ENCODE measurements at regions not wholly inside any gene's neighbourhood (a gene's known extent, or its start where the extent isn't known, plus 50 kb on each side); places are given as distances from the start of the nearest gene placed in this dataset.

GRCh38 chrX:95071052-95071451 lies 1397.0 kb downstream of the FAM133A start:
- WGBS, 2 donors, result 100% methylated on average over 1 of the region's 1 CpG; no CpG with 5 or more reads in 1 of the 2 donors
- Histone ChIP-seq H3K27me3 (no peaks in the 10 kb centered on the region), H3K36me3 (ENCODE audit: low read depth, missing control alignments) (no peaks in the 10 kb centered on the region), H3K4me1 (no peaks in the 10 kb centered on the region), H3K27ac (no peak overlapping the region), H3K9me3 (no peaks in the 10 kb centered on the region), H3K4me3 (no peak overlapping the region)
- intact Hi-C loops (cut with DNase I; ENCODE audit: low total_unique reads), result no loop called here
- TF ChIP-seq POLR2A (IDR thresholded peaks at IDR 0.05), result no peak
- TF ChIP-seq, protein P1, sequence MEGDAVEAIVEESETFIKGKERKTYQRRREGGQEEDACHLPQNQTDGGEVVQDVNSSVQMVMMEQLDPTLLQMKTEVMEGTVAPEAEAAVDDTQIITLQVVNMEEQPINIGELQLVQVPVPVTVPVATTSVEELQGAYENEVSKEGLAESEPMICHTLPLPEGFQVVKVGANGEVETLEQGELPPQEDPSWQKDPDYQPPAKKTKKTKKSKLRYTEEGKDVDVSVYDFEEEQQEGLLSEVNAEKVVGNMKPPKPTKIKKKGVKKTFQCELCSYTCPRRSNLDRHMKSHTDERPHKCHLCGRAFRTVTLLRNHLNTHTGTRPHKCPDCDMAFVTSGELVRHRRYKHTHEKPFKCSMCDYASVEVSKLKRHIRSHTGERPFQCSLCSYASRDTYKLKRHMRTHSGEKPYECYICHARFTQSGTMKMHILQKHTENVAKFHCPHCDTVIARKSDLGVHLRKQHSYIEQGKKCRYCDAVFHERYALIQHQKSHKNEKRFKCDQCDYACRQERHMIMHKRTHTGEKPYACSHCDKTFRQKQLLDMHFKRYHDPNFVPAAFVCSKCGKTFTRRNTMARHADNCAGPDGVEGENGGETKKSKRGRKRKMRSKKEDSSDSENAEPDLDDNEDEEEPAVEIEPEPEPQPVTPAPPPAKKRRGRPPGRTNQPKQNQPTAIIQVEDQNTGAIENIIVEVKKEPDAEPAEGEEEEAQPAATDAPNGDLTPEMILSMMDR (IDR thresholded peaks at IDR 0.05), result no peak
- no peak for DNase-seq

- TF ChIP-seq POLR2A (IDR thresholded peaks at IDR 0.05), result no peak
- TF ChIP-seq, protein P1 (IDR thresholded peaks at IDR 0.05), result no peak
- intact Hi-C loops (cut with DNase I; ENCODE audit: low total_unique reads), result no loop called here
- no peak overlapping the region for H3K27ac ChIP-seq
- no peaks in the 10 kb centered on the region for H3K4me1 ChIP-seq
- H3K4me3 ChIP-seq, result no peak overlapping the region
- WGBS, 2 donors, result 66 to 73% methylated on average over 2 to 5 of the region's 5 CpGs
- H3K9me3 ChIP-seq, result no peaks in the 10 kb centered on the region
- DNase-seq, result no peak
- no peaks in the 10 kb centered on the region for H3K27me3 ChIP-seq
- H3K36me3 ChIP-seq (ENCODE audit: low read depth, missing control alignments), result no peaks in the 10 kb centered on the region
Observed at GRCh38 chrX:95071621-95072020, 1397.6 kb downstream of the FAM133A start.

DNA sequence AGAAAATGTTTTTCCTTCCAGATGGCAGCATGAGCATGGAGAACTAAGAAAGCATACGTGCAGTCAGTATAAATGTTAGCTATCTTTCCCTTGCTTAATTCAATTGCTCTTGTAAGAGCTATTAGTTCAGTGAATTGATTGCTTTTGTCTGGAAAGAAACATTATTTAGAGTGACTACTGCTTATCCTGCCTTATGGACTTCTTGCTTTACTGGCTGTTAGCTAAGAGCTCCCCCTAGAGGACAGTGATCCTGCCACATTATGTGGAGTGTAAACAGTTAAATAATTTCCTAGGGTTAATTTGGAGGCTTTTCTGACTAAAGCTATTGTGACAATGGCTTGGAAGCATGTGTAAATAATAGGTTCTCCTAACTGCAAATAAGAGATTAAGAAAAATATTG lies 1402.4 kb downstream of the FAM133A start:
- H3K9me3 ChIP-seq, result no peaks in the 10 kb centered on the region
- TF ChIP-seq, protein P1 (IDR thresholded peaks at IDR 0.05), result peak in 1 of 3 experiments; percentile 22
- TF ChIP-seq POLR2A (IDR thresholded peaks at IDR 0.05), result no peak
- no peak for DNase-seq
- no peaks in the 10 kb centered on the region for H3K4me1 ChIP-seq
- WGBS, 2 donors, result 79 to 84% methylated on average over 1 of the region's 1 CpG
- no peaks in the 10 kb centered on the region for H3K27me3 ChIP-seq
- no peak overlapping the region for H3K4me3 ChIP-seq
- intact Hi-C loops (cut with DNase I; ENCODE audit: low total_unique reads), result no loop called here
- no peaks in the 10 kb centered on the region for H3K36me3 ChIP-seq (ENCODE audit: low read depth, missing control alignments)
- H3K27ac ChIP-seq, result no peak overlapping the region

GRCh38 chrX:95101851-95102390 lies 1427.9 kb downstream of the FAM133A start:
- no peak for DNase-seq
- no peaks in the 10 kb centered on the region for H3K27me3 ChIP-seq
- H3K9me3 ChIP-seq, result no peaks in the 10 kb centered on the region
- no peak overlapping the region for H3K27ac ChIP-seq
- H3K36me3 ChIP-seq (ENCODE audit: low read depth, missing control alignments), result no peaks in the 10 kb centered on the region
- 58 to 75% methylated on average over 4 of the region's 4 CpGs for WGBS, 2 donors
- intact Hi-C loops (cut with DNase I; ENCODE audit: low total_unique reads), result no loop called here
- H3K4me1 ChIP-seq, result no peaks in the 10 kb centered on the region
- no peak for TF ChIP-seq POLR2A (IDR thresholded peaks at IDR 0.05)
- TF ChIP-seq, protein P1 (IDR thresholded peaks at IDR 0.05), result no peak
- no peak overlapping the region for H3K4me3 ChIP-seq

- Histone ChIP-seq H3K27me3 (no peaks in the 10 kb centered on the region), H3K27ac (no peak overlapping the region), H3K4me3 (no peak overlapping the region), H3K36me3 (ENCODE audit: low read depth, missing control alignments) (no peaks in the 10 kb centered on the region), H3K9me3 (no peaks in the 10 kb centered on the region), H3K4me1 (no peaks in the 10 kb centered on the region)
- no peak for DNase-seq
- TF ChIP-seq, protein P1 (IDR thresholded peaks at IDR 0.05), result no peak
- intact Hi-C loops (cut with DNase I; ENCODE audit: low total_unique reads), result no loop called here
Observed at GRCh38 chrX:95117556-95117955, 1443.5 kb downstream of the FAM133A start.

All from testis (tissue), 2 donors.